ENCODE measurements at regions not wholly inside any gene's neighbourhood (a gene's known extent, or its start where the extent isn't known, plus 50 kb on each side); places are given as distances from the start of the nearest gene placed in this dataset.
"Not testable (repeated sequence)": the region's sequence is repeated elsewhere in the genome, so short reads cannot be mapped to it uniquely, and the experiment has no call there.

- peaks cover 0 to 6% (median 3%) of the 10 kb centered on the region in 7 donors for H3K9me3 Mint-ChIP-seq
- H3K4me3 Mint-ChIP-seq = no peak overlapping the region
- Histone ChIP-seq H3K79me2 (ENCODE audit: insufficient read depth, low read length) (no peaks in the 10 kb centered on the region), H3K4me2 (replicated peaks; ENCODE audit: extremely low read depth, low read length, poor library complexity, severe bottlenecking) (no peak overlapping the region), H3K4me1 (ENCODE audit: control insufficient read depth in 1 of 2, insufficient read depth in 2 of 2, low read length in 2 of 2) (no peaks in the 10 kb centered on the region), H3K36me3 (replicated peaks in 1 of 2; ENCODE audit: control insufficient read depth in 1 of 2, insufficient read depth in 2 of 2, low read length in 2 of 2) (no peaks in the 10 kb centered on the region), H3K27ac (ENCODE audit: low read depth in 1 of 2, low read length in 2 of 2) (no peak overlapping the region), H3K4me3 (replicated peaks in 1 of 3; ENCODE audit: low read depth in 2 of 3, low read length in 3 of 3) (no peak overlapping the region), H3K27me3 (ENCODE audit: control insufficient read depth in 2 of 2, insufficient read depth in 2 of 2, low read length in 2 of 2) (no peaks in the 10 kb centered on the region), H2AFZ (ENCODE audit: insufficient read depth, low read depth, low read length, poor library complexity, severe bottlenecking) (no peak overlapping the region), H4K20me1 (ENCODE audit: insufficient read depth, low read length) (no peaks in the 10 kb centered on the region), H3K9ac (ENCODE audit: insufficient read depth, low read length, poor library complexity, severe bottlenecking) (no peak overlapping the region), H3K9me3 (replicated peaks in 1 of 2; ENCODE audit: control insufficient read depth in 1 of 2, insufficient read depth in 1 of 2, low read length in 2 of 2) (no peaks in the 10 kb centered on the region)
- no CpG with 5 or more reads among the region's 5 CpGs for WGBS (ENCODE audit: insufficient coverage)
- DNase-seq = no peak
- H3K27me3 Mint-ChIP-seq (ENCODE audit: low read depth in 3 of 3) = peaks cover 0 to 2% (median 1%) of the 10 kb centered on the region in 3 donors
- no peak for TF ChIP-seq CTCF (IDR thresholded peaks at IDR 0.05)
- intact Hi-C loops (cut with micrococcal nuclease) = no loop called here
- H3K27ac Mint-ChIP-seq = no peak overlapping the region
- no peaks in the 10 kb centered on the region for H3K4me1 Mint-ChIP-seq
- H3K36me3 Mint-ChIP-seq = no peaks in the 10 kb centered on the region
Measured at GRCh38 chr10:35870665-35871310, 228.7 kb upstream of the FZD8 start.

- WGBS (ENCODE audit: insufficient coverage) = 89% methylated on average over 16 of the region's 25 CpGs
- not testable (repeated sequence) for H3K27me3 Mint-ChIP-seq (ENCODE audit: low read depth in 3 of 3)
Measured at GRCh38 chr10:35858676-35859283, 216.7 kb upstream of the FZD8 start.

More at GRCh38 chr10:35858676-35859283, 216.7 kb upstream of the FZD8 start:
- H3K27ac Mint-ChIP-seq; H3K36me3 ChIP-seq (replicated peaks in 1 of 2; ENCODE audit: control insufficient read depth in 1 of 2, insufficient read depth in 2 of 2, low read length in 2 of 2); H2AFZ ChIP-seq (ENCODE audit: insufficient read depth, low read depth, low read length, poor library complexity, severe bottlenecking); H3K27ac ChIP-seq (ENCODE audit: low read depth in 1 of 2, low read length in 2 of 2); H3K36me3 Mint-ChIP-seq; H3K4me3 Mint-ChIP-seq; H3K4me1 ChIP-seq (ENCODE audit: control insufficient read depth in 1 of 2, insufficient read depth in 2 of 2, low read length in 2 of 2); H3K27me3 ChIP-seq (ENCODE audit: control insufficient read depth in 2 of 2, insufficient read depth in 2 of 2, low read length in 2 of 2); H4K20me1 ChIP-seq (ENCODE audit: insufficient read depth, low read length); H3K4me1 Mint-ChIP-seq; H3K4me3 ChIP-seq (replicated peaks in 1 of 3; ENCODE audit: low read depth in 2 of 3, low read length in 3 of 3); H3K79me2 ChIP-seq (ENCODE audit: insufficient read depth, low read length); H3K4me2 ChIP-seq (replicated peaks; ENCODE audit: extremely low read depth, low read length, poor library complexity, severe bottlenecking); H3K9me3 ChIP-seq (replicated peaks in 1 of 2; ENCODE audit: control insufficient read depth in 1 of 2, insufficient read depth in 1 of 2, low read length in 2 of 2); H3K9ac ChIP-seq (ENCODE audit: insufficient read depth, low read length, poor library complexity, severe bottlenecking); DNase-seq; intact Hi-C loops (cut with micrococcal nuclease): not testable (repeated sequence)
- peaks cover 3 to 13% (median 7%) of the 10 kb centered on the region in 7 donors for H3K9me3 Mint-ChIP-seq
